Panc1 (cell line): ENCODE measurements at regions not wholly inside any gene's neighbourhood (a gene's known extent, or its start where the extent isn't known, plus 50 kb on each side); places are given as distances from the start of the nearest gene placed in this dataset.

ENCODE experiments used
- ATAC-seq: fragments of 200-7000 bp; cut with Tn5 transposase; 2 replicates; pipeline ENCODE4 v1.9.1; 2020; ENCODE audit warnings: mild to moderate bottlenecking, moderate library complexity
- BruUV-seq: library from RNA; stranded (reverse); fragments of 400-500 nt; replicated peaks from 2 replicates; lab custom pipeline; 2021; lab: Mats Ljungman, UMichigan
- CTCF ChIA-PET: fragments of 300-600 bp; sonication (Branson Sonifier 250); formaldehyde crosslinking; loops from one replicate; lab custom pipeline; 2022; ENCODE audit warnings: antibody characterized with exemption; lab: Charles Lee
- POLR2A ChIA-PET: fragments of 300-600 bp; sonication (Branson Sonifier 250); formaldehyde crosslinking; loops from one replicate; lab custom pipeline; 2022; ENCODE audit warnings: antibody characterized with exemption; lab: Charles Lee
- DNase-seq: peaks from one replicate; pipeline ENCODE4 v3.0.0-alpha.2; 2010; ENCODE audit warnings: low read depth, low spot score
- H3K27ac ChIP-seq: 2 replicates; pipeline ENCODE4 v1.5.1; 2011; ENCODE audit warnings: mild to moderate bottlenecking, low read length, inconsistent platforms
- H3K27me3 ChIP-seq: fragments of 200-500 bp; sonication (Bioruptor generic); 2 replicates; pipeline ENCODE4 v1.6.0; 2014; ENCODE audit warnings: low read length, inconsistent platforms; ENCODE audit not compliant: control insufficient read depth, insufficient read depth
- H3K36me3 ChIP-seq: fragments of 200-500 bp; sonication (Bioruptor generic); 2 replicates; pipeline ENCODE4 v1.5.1; 2014; ENCODE audit warnings: inconsistent platforms, mild to moderate bottlenecking, low read length, moderate library complexity; ENCODE audit not compliant: control insufficient read depth, insufficient read depth
- H3K4me1 ChIP-seq: 2 replicates; pipeline ENCODE4 v1.5.1; 2011; ENCODE audit warnings: inconsistent platforms, mild to moderate bottlenecking, low read length, moderate library complexity; ENCODE audit not compliant: control insufficient read depth, insufficient read depth
- H3K4me3 ChIP-seq, 2 experiments: 2 replicates each; pipeline ENCODE4 v1.5.1; 2011 to 2012; ENCODE audit warnings: low read depth in 2 of 2, low read length in 2 of 2, mild to moderate bottlenecking in 2 of 2, inconsistent platforms in 1 of 2, moderate library complexity in 1 of 2
- H3K9me3 ChIP-seq: fragments of 200-500 bp; sonication (Bioruptor generic); 2 replicates; pipeline ENCODE4 v1.5.1; 2014; ENCODE audit warnings: low read depth, mild to moderate bottlenecking, inconsistent platforms, low read length, moderate library complexity; ENCODE audit not compliant: control insufficient read depth, insufficient read depth
- POLR2AphosphoS5 ChIP-seq: IDR thresholded peaks from 2 replicates; pipeline ENCODE4 v1.6.1; 2012; ENCODE audit warnings: mild to moderate bottlenecking, low read depth, low read length, moderate library complexity
- SIN3A ChIP-seq: IDR thresholded peaks from 2 replicates; pipeline ENCODE4 v1.6.1; 2012; ENCODE audit warnings: low read depth, mild to moderate bottlenecking, low read length, moderate library complexity, borderline replicate concordance; ENCODE audit not compliant: insufficient read depth
- in situ Hi-C: cut with HindIII; loops from 2 replicates; pipeline ENCODE4 v1.10.0; 2016; ENCODE audit warnings: low sequenced_read_pairs, low pct_unique_long_range_greater_than_20kb
- intact Hi-C: fragments of 100-400 bp; cut with micrococcal nuclease; formaldehyde crosslinking; loops from one replicate; pipeline ENCODE4 v1.10.0; 2022; ENCODE audit not compliant: unreplicated experiment
- TF ChIP-seq, protein P1 (sequence below): fragments of 450-650 bp; IDR thresholded peaks from 2 replicates; pipeline ENCODE4 v1.5.1; 2017; ENCODE audit warnings: mild to moderate bottlenecking
- TF ChIP-seq, protein P2 (sequence below), 2 experiments: IDR thresholded peaks; 2 replicates each; pipeline ENCODE4 v1.6.1; 2011 to 2012; ENCODE audit warnings: low read depth in 2 of 2, control low read depth in 1 of 2, low read length in 1 of 2, mild to moderate bottlenecking in 1 of 2, moderate library complexity in 1 of 2; ENCODE audit not compliant: insufficient read depth in 1 of 2

DNA sequence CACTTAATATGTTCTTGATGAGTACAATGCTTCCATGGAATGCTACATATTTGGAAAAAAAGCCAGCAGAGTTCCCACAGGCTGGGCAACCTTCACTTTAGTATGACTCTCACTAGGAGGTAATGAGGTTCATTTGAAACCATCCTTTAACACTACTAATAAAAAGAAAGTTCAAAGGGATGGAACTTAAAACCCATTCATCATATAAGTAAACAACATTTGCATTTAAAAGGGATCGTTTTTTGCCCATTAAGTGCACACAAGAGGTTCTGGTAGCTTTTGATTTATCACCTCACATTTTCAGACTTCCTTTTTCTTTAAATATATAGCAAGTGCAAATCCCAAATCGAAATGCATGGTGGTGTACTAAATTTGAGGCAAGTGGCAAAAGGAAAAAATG, 270.8 kb upstream of the DCC start:
- intact Hi-C loops: no loop called here
- in situ Hi-C loops: no loop called here
- no peak for DNase-seq
- no TSS peak for BruUV-seq
- Histone ChIP-seq H3K9me3 (no peaks in the 10 kb centered on the region), H3K27me3 (no peaks in the 10 kb centered on the region), H3K27ac (no peak overlapping the region), H3K36me3 (no peaks in the 10 kb centered on the region), H3K4me3 (no peak overlapping the region), H3K4me1 (no peaks in the 10 kb centered on the region)
- TF ChIP-seq, protein P1, sequence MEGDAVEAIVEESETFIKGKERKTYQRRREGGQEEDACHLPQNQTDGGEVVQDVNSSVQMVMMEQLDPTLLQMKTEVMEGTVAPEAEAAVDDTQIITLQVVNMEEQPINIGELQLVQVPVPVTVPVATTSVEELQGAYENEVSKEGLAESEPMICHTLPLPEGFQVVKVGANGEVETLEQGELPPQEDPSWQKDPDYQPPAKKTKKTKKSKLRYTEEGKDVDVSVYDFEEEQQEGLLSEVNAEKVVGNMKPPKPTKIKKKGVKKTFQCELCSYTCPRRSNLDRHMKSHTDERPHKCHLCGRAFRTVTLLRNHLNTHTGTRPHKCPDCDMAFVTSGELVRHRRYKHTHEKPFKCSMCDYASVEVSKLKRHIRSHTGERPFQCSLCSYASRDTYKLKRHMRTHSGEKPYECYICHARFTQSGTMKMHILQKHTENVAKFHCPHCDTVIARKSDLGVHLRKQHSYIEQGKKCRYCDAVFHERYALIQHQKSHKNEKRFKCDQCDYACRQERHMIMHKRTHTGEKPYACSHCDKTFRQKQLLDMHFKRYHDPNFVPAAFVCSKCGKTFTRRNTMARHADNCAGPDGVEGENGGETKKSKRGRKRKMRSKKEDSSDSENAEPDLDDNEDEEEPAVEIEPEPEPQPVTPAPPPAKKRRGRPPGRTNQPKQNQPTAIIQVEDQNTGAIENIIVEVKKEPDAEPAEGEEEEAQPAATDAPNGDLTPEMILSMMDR: no peak
- TF ChIP-seq POLR2AphosphoS5 (no peak), SIN3A (no peak)
- ATAC-seq: no peak
- ChIA-PET POLR2A (no interaction called here), CTCF (no interaction called here)

DNA sequence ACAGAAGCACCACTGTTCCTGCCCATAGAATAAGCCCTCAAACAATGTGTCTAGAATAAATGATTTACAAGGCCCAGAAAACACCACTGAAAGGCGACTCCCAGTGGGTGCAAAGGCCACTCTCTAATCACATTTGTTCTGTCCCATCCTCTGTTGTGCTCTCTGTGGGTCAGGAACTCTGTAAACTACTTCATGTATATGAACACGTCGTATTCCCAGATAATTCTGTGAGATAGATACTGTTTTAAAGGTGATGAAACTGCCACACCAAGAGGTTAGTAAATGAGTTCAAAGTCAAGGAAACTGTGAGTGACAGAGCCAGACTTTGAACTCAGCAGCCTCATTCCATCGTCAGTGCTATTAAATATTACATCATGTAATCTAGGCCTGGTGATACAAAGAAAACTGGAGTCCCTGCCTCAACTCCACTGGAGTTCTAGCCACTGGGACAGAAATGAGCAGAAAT, 269.7 kb upstream of the DCC start:
- in situ Hi-C loops: no loop called here
- POLR2A ChIA-PET: no interaction called here
- Histone ChIP-seq H3K4me3 (no peak overlapping the region), H3K4me1 (no peaks in the 10 kb centered on the region), H3K27ac (no peak overlapping the region), H3K9me3 (no peaks in the 10 kb centered on the region), H3K36me3 (no peaks in the 10 kb centered on the region), H3K27me3 (no peaks in the 10 kb centered on the region)
- BruUV-seq: no TSS peak
- no peak for TF ChIP-seq POLR2AphosphoS5
- TF ChIP-seq, protein P2, sequence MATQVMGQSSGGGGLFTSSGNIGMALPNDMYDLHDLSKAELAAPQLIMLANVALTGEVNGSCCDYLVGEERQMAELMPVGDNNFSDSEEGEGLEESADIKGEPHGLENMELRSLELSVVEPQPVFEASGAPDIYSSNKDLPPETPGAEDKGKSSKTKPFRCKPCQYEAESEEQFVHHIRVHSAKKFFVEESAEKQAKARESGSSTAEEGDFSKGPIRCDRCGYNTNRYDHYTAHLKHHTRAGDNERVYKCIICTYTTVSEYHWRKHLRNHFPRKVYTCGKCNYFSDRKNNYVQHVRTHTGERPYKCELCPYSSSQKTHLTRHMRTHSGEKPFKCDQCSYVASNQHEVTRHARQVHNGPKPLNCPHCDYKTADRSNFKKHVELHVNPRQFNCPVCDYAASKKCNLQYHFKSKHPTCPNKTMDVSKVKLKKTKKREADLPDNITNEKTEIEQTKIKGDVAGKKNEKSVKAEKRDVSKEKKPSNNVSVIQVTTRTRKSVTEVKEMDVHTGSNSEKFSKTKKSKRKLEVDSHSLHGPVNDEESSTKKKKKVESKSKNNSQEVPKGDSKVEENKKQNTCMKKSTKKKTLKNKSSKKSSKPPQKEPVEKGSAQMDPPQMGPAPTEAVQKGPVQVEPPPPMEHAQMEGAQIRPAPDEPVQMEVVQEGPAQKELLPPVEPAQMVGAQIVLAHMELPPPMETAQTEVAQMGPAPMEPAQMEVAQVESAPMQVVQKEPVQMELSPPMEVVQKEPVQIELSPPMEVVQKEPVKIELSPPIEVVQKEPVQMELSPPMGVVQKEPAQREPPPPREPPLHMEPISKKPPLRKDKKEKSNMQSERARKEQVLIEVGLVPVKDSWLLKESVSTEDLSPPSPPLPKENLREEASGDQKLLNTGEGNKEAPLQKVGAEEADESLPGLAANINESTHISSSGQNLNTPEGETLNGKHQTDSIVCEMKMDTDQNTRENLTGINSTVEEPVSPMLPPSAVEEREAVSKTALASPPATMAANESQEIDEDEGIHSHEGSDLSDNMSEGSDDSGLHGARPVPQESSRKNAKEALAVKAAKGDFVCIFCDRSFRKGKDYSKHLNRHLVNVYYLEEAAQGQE (IDR thresholded peaks at IDR 0.05; ENCODE audit: insufficient read depth in 1 of 2, low read depth in 2 of 2, low read length in 1 of 2): no peak
- TF ChIP-seq, protein P1: no peak
- DNase-seq: no peak
- CTCF ChIA-PET: no interaction called here
- intact Hi-C loops: no loop called here
- ATAC-seq: no peak
